Activated CD8-positive, alpha-beta memory T cell treated with anti-CD3 and anti-CD28 coated beads for 36 hours (primary cell): ENCODE measurements at regions not wholly inside any gene's neighbourhood (a gene's known extent, or its start where the extent isn't known, plus 50 kb on each side); places are given as distances from the start of the nearest gene placed in this dataset.

Experiments
- CTCF ChIA-PET: fragments of 350-600 bp; sonication (Branson Sonifier 250); formaldehyde crosslinking; loops from one replicate; lab custom pipeline; 2021; ENCODE audit warnings: antibody characterized with exemption; lab: Charles Lee
- POLR2A ChIA-PET: fragments of 350-600 bp; sonication (Branson Sonifier 250); formaldehyde crosslinking; loops from one replicate; lab custom pipeline; 2021; ENCODE audit warnings: antibody characterized with exemption; lab: Charles Lee

- POLR2A ChIA-PET, result no interaction called here
- CTCF ChIA-PET, result no interaction called here
These were observed 1471.8 kb downstream of the EFNB2 start for GRCh38 chr13:105063676-105064075.

- ChIA-PET CTCF (no interaction called here), POLR2A (no interaction called here)
These were observed 1475.7 kb downstream of the EFNB2 start for GRCh38 chr13:105059786-105060185.

- POLR2A ChIA-PET, result no interaction called here
- CTCF ChIA-PET, result no interaction called here
These were observed 1476.9 kb downstream of the EFNB2 start for GRCh38 chr13:105058517-105058916.

- CTCF ChIA-PET, result no interaction called here
- POLR2A ChIA-PET, result no interaction called here
These were observed 1482.8 kb downstream of the EFNB2 start for GRCh38 chr13:105052711-105053110.

- POLR2A ChIA-PET, result no interaction called here
- CTCF ChIA-PET, result no interaction called here
These were observed 1484.8 kb downstream of the EFNB2 start for GRCh38 chr13:105050686-105051085.

- ChIA-PET CTCF (no interaction called here), POLR2A (no interaction called here)
These were observed 1486.8 kb downstream of the EFNB2 start for GRCh38 chr13:105048677-105049076.

- ChIA-PET POLR2A (no interaction called here), CTCF (no interaction called here)
These were observed 1487.7 kb downstream of the EFNB2 start for GRCh38 chr13:105047676-105048295.

- ChIA-PET POLR2A (no interaction called here), CTCF (no interaction called here)
These were observed 1498.4 kb downstream of the EFNB2 start for GRCh38 chr13:105037110-105037509.

- POLR2A ChIA-PET, result no interaction called here
These were observed 1500.4 kb downstream of the EFNB2 start for GRCh38 chr13:105035092-105035491.

GRCh38 chr13:105033999-105034398 is 1501.5 kb downstream of the EFNB2 start:
- ChIA-PET POLR2A (no interaction called here), CTCF (no interaction called here)

More at GRCh38 chr13:105035092-105035491, 1500.4 kb downstream of the EFNB2 start:
- CTCF ChIA-PET, result no interaction called here

- POLR2A ChIA-PET, result no interaction called here
- CTCF ChIA-PET, result no interaction called here
These were observed 1504.2 kb downstream of the EFNB2 start for GRCh38 chr13:105031306-105031705.

GRCh38 chr13:105030851-105031250 is 1504.6 kb downstream of the EFNB2 start:
- POLR2A ChIA-PET, result no interaction called here
- CTCF ChIA-PET, result no interaction called here

- ChIA-PET POLR2A (no interaction called here), CTCF (no interaction called here)
These were observed 1516.4 kb downstream of the EFNB2 start for GRCh38 chr13:105019073-105019472.

- ChIA-PET POLR2A (no interaction called here), CTCF (no interaction called here)
These were observed 1519.2 kb downstream of the EFNB2 start for GRCh38 chr13:105016266-105016665.

- ChIA-PET CTCF (no interaction called here), POLR2A (no interaction called here)
These were observed 1526.9 kb downstream of the EFNB2 start for GRCh38 chr13:105008604-105009003.

- CTCF ChIA-PET, result no interaction called here
These were observed 1528.2 kb downstream of the EFNB2 start for GRCh38 chr13:105007166-105007808.

GRCh38 chr13:104996022-104996421 is 1539.4 kb downstream of the EFNB2 start:
- ChIA-PET CTCF (no interaction called here), POLR2A (no interaction called here)

More at GRCh38 chr13:105007166-105007808, 1528.2 kb downstream of the EFNB2 start:
- POLR2A ChIA-PET, result no interaction called here

GRCh38 chr13:104993708-104994107 is 1541.8 kb downstream of the EFNB2 start:
- ChIA-PET CTCF (no interaction called here), POLR2A (no interaction called here)

GRCh38 chr13:104987621-104988020 is 1547.8 kb downstream of the EFNB2 start:
- CTCF ChIA-PET, result no interaction called here

GRCh38 chr13:104984296-104984818 is 1551.1 kb downstream of the EFNB2 start:
- ChIA-PET POLR2A (no interaction called here), CTCF (no interaction called here)

More at GRCh38 chr13:104987621-104988020, 1547.8 kb downstream of the EFNB2 start:
- POLR2A ChIA-PET, result no interaction called here

- CTCF ChIA-PET, result no interaction called here
These were observed 1551.9 kb downstream of the EFNB2 start for GRCh38 chr13:104983601-104984000.

More at GRCh38 chr13:104983601-104984000, 1551.9 kb downstream of the EFNB2 start:
- POLR2A ChIA-PET, result no interaction called here
